ENCODE measurements at regions not wholly inside any gene's neighbourhood (a gene's known extent, or its start where the extent isn't known, plus 50 kb on each side); places are given as distances from the start of the nearest gene placed in this dataset.
A peak's percentile ranks its signal among the peaks of the same experiment; 100 is the strongest.
"Not testable (repeated sequence)": the region's sequence is repeated elsewhere in the genome, so short reads cannot be mapped to it uniquely, and the experiment has no call there.

DNA sequence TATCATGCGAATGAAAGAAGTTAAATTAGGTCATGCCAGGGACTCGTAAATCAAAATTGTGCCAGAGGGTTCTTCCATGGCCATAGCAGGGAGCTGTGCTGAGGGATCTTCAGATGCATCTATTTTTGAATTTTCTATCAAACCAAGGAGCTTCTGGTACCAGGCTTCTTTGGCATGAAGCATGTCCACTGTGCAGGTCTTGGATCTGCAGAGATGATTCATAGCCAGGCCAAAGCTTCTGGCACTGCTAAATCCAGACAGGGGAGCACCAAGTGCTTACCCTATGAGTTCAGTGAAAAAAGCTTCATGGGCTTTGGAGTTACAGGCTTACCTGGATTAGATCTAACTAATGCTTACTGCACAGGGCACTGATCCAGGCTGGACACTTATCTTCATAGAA is 154.2 kb upstream of the DAB1 start:
- no peak for DNase-seq (ENCODE audit: low read depth)
- TF ChIP-seq, protein P1, sequence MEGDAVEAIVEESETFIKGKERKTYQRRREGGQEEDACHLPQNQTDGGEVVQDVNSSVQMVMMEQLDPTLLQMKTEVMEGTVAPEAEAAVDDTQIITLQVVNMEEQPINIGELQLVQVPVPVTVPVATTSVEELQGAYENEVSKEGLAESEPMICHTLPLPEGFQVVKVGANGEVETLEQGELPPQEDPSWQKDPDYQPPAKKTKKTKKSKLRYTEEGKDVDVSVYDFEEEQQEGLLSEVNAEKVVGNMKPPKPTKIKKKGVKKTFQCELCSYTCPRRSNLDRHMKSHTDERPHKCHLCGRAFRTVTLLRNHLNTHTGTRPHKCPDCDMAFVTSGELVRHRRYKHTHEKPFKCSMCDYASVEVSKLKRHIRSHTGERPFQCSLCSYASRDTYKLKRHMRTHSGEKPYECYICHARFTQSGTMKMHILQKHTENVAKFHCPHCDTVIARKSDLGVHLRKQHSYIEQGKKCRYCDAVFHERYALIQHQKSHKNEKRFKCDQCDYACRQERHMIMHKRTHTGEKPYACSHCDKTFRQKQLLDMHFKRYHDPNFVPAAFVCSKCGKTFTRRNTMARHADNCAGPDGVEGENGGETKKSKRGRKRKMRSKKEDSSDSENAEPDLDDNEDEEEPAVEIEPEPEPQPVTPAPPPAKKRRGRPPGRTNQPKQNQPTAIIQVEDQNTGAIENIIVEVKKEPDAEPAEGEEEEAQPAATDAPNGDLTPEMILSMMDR (conservative IDR thresholded peaks at IDR 0.05; ENCODE audit: low read depth, low read length), result no peak
- no peak overlapping the region for H3K4me3 ChIP-seq (ENCODE audit: low read depth, low read length)

DNA sequence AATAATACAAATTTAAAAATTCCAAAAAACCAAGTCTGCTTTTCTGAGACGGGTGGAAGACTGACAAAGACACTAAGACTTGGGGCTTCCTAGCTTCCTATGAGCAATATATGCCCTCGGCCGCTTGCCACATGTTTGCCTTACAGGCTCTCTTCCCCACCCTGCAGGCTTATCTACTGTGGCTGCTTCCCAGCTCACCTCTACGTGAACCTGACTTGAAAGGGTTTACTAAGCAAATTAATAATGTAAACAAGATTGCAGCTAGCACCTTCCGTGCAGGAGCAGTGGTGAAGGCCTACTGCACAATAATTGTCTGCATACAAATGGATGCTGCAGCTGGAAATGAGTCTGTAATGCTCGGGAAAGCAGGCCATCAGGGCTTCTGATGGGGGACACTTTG is 152.9 kb upstream of the DAB1 start:
- TF ChIP-seq, protein P1 (conservative IDR thresholded peaks at IDR 0.05; ENCODE audit: low read depth, low read length), result no peak
- H3K4me3 ChIP-seq (ENCODE audit: low read depth, low read length), result no peak overlapping the region
- no peak for DNase-seq (ENCODE audit: low read depth)

DNA sequence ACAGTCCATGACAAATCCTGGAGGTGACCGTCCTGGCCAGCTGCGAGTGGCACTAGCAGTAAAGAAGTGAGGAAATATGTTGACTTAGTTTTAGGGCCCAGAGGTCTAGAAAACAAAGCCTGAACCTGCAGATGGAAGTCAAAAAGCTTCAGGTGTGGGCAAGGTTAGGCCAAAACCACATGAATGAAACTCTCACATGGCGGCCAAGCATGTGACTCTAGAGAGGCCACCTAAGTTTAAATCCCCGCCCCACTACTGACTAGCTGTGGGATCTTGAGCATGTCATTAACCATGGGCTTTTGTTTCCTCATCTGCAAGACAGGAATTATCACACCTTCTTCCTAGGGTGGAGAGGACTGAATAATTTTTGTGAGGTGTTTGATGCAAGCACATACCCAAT is 148.2 kb upstream of the DAB1 start:
- H3K4me3 ChIP-seq (ENCODE audit: low read depth, low read length), result no peak overlapping the region
- TF ChIP-seq, protein P1 (conservative IDR thresholded peaks at IDR 0.05; ENCODE audit: low read depth, low read length), result no peak
- no peak for DNase-seq (ENCODE audit: low read depth)

DNA sequence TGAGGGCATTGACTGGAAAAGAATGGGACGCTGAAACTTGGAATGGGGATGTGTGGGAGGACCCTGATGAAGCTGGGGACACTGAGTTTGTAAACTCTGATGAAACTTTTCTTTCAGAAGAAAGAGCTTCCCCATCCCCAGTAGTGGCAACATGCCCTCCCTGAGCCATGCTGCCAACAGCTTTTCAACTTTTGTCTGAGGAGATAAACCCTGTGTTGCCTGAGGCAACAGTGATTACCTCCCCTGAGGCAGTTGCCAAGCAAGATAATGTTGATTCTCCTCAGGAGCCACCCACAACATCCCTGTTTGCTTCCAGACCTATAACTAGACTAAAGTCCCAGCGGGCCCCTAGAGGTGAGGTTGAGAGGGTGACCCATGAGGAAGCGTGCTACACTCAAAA is 134.2 kb upstream of the DAB1 start:
- DNase-seq (ENCODE audit: low read depth); H3K4me3 ChIP-seq (ENCODE audit: low read depth, low read length): not testable (repeated sequence)

DNA sequence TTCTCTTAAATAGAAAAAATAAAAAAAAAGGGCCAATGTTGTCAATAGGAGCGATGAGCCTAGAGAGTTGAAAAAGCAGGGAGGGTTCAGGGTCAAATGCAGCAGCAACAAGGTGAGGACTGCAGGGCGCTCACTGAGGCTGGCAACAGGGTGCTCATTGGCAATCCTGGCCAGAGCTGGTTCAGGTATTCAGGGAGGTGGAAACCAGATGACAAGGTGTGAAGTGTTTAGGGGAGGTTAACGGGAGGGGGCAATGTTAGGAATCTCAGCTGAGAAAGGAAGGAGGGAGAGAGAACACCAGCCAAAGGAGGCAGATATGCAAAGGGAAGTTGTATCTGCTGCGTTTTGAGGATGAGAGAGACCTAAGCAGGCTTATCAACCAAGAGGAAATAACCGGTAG is 129.8 kb upstream of the DAB1 start:
- no peak for DNase-seq (ENCODE audit: low read depth)
- H3K4me3 ChIP-seq (ENCODE audit: low read depth, low read length), result no peak overlapping the region
- TF ChIP-seq, protein P1 (conservative IDR thresholded peaks at IDR 0.05; ENCODE audit: low read depth, low read length), result no peak

DNA sequence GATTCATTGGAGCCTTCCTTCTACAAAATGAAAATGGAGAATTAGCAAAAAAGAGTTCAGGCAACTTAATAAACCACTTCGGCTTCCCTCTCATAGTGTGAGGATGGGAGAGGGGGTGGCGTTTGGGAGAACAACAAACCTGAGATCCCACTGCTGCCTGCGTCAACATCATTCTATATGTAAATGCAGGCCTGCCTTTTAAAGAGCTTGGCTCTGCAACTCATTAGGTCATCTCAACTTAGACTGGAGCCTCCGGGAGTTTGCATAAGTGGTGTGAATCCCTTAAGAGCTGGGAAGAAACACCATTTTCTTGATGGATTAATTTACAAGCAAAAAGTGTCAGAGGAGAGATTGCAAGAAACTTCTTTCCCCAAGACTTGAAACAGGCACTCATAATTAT is 127.6 kb upstream of the DAB1 start:
- H3K4me3 ChIP-seq (ENCODE audit: low read depth, low read length), result no peak overlapping the region
- peak; percentile 37 for DNase-seq (ENCODE audit: low read depth)
- TF ChIP-seq, protein P1 (conservative IDR thresholded peaks at IDR 0.05; ENCODE audit: low read depth, low read length), result no peak

DNA sequence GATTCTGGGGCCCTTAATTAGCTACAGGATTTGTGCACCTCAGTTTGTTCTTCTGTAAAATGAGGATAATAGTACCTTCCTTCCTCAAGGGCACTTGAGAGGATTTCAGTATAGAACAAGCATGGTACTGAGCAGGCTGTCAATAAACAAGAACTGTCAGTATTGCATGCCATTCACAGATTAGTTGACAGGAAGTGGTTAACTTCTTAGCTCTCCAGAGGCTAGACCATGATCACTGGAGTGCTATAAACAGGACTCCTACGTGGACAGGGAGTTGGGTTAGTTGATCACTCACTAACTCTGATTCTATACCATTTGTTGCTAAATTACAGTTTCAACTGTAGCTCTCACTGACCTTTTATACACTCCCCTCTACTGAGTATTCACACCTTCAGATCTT is 126.2 kb upstream of the DAB1 start:
- TF ChIP-seq, protein P1 (conservative IDR thresholded peaks at IDR 0.05; ENCODE audit: low read depth, low read length), result no peak
- no peak for DNase-seq (ENCODE audit: low read depth)
- no peak overlapping the region for H3K4me3 ChIP-seq (ENCODE audit: low read depth, low read length)

DNA sequence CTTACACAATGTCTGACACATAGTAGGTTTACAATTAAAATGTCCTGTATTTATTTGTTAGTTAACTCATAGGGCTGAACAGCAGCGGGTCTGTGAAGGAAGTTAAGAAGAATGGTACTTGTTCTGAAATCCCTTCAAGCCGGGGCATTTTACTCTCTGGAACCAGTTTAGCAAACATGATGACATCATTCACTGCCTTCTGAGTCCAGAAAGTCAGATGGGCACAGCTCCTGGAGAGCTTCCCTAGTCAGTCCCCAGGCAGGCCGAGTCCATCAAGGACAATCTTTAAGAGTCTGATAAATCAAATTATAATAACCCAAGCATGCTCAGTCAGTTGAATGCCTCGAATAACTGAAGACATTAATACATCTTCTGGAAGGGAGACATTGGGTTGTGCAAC is 125.4 kb upstream of the DAB1 start:
- H3K4me3 ChIP-seq (ENCODE audit: low read depth, low read length), result no peak overlapping the region
- TF ChIP-seq, protein P1 (conservative IDR thresholded peaks at IDR 0.05; ENCODE audit: low read depth, low read length), result no peak
- DNase-seq (ENCODE audit: low read depth), result no peak
